B cell (primary cell): ENCODE measurements at regions not wholly inside any gene's neighbourhood (a gene's known extent, or its start where the extent isn't known, plus 50 kb on each side); places are given as distances from the start of the nearest gene placed in this dataset.

Experiments used
- ATAC-seq: fragments of 200-7000 bp; cut with Tn5 transposase; one replicate; pipeline ENCODE4 v1.10.0; 2021; ENCODE audit warnings: low read depth, mild to moderate bottlenecking, moderate number of reproducible peaks, moderate library complexity
- CTCF ChIA-PET: fragments of 350-600 bp; sonication (Branson Sonifier 250); formaldehyde crosslinking; loops from one replicate; lab custom pipeline; 2021; ENCODE audit warnings: antibody characterized with exemption, inconsistent platforms; lab: Charles Lee
- POLR2A ChIA-PET: fragments of 350-600 bp; sonication (Branson Sonifier 250); formaldehyde crosslinking; loops from one replicate; lab custom pipeline; 2021; ENCODE audit warnings: antibody characterized with exemption; lab: Charles Lee
- DNase-seq: peaks from one replicate; pipeline ENCODE4 v3.0.0; 2013
- H2AFZ ChIP-seq: 2 replicates; pipeline ENCODE4 v1.6.1; 2012; ENCODE audit warnings: mild to moderate bottlenecking, low read depth, low read length; ENCODE audit not compliant: insufficient read depth, poor library complexity, severe bottlenecking
- H3K27ac ChIP-seq, 2 donors: 1 replicate in 1 of 2; 2 replicates in 1 of 2; pipeline ENCODE4 v1.5.1; 2012 to 2013; ENCODE audit warnings: low read length in 2 of 2, mild to moderate bottlenecking in 2 of 2, moderate library complexity in 1 of 2
- H3K27me3 ChIP-seq, 4 experiments: fragments of 200-600 bp in 1 of 4; sonication (generic) in 1 of 4; replicated peaks in 1 of 4; 1 replicate in 2 of 4; 2 replicates in 2 of 4; pipeline versions ENCODE4 v1.6.1 to v1.7.0; 2013 to 2016; ENCODE audit warnings: low read length in 3 of 4, mild to moderate bottlenecking in 2 of 4, mixed read lengths in 1 of 4, moderate library complexity in 1 of 4; ENCODE audit not compliant: insufficient read depth in 4 of 4, control insufficient read depth in 3 of 4; ENCODE audit errors: control extremely low read depth in 1 of 4
- H3K36me3 ChIP-seq, 2 experiments: replicated peaks in 1 of 2; 1 replicate in 1 of 2; 2 replicates in 1 of 2; pipeline versions ENCODE4 v1.6.1 to v1.7.1; 2013; ENCODE audit warnings: low read length in 1 of 2; ENCODE audit not compliant: insufficient read depth in 2 of 2, control insufficient read depth in 1 of 2; ENCODE audit errors: control extremely low read depth in 1 of 2, extremely low read depth in 1 of 2
- H3K4me1 ChIP-seq, 2 donors: fragments of 200-600 bp in 1 of 2; sonication (generic) in 1 of 2; 1 replicate in 1 of 2; 2 replicates in 1 of 2; pipeline versions ENCODE4 v1.5.1 to v1.6.1; 2013 to 2017; ENCODE audit warnings: low read length in 2 of 2; ENCODE audit not compliant: control insufficient read depth in 2 of 2, insufficient read depth in 2 of 2
- H3K4me2 ChIP-seq: replicated peaks from 2 replicates; pipeline ENCODE3; 2012; ENCODE audit warnings: mild to moderate bottlenecking, low read depth, low read length; ENCODE audit not compliant: poor library complexity, severe bottlenecking
- H3K4me3 ChIP-seq, 5 experiments: fragments of 200-600 bp in 1 of 5; sonication (generic) in 1 of 5; 1 replicate in 3 of 5; 2 replicates in 2 of 5; pipeline versions ENCODE4 v1.5.1 to v1.7.0; 2011 to 2016; ENCODE audit warnings: low read length in 4 of 5, mild to moderate bottlenecking in 4 of 5, low read depth in 2 of 5, control low read depth in 1 of 5, moderate library complexity in 1 of 5; ENCODE audit not compliant: insufficient read depth in 1 of 5; ENCODE audit errors: control extremely low read depth in 1 of 5, extremely low read depth in 1 of 5
- H3K79me2 ChIP-seq: fragments of 200-600 bp; sonication (generic); one replicate; pipeline ENCODE4 v1.6.0; 2016; ENCODE audit warnings: low read length; ENCODE audit not compliant: control insufficient read depth, insufficient read depth
- H3K9ac ChIP-seq: fragments of 200-600 bp; sonication (generic); 2 replicates; pipeline ENCODE4 v1.6.1; 2017; ENCODE audit warnings: mild to moderate bottlenecking, low read length, moderate library complexity
- H3K9me3 ChIP-seq, 3 donors: one replicate each; pipeline versions ENCODE4 v1.6.1 to v1.7.1; 2013; ENCODE audit warnings: low read length in 2 of 3; ENCODE audit not compliant: control insufficient read depth in 2 of 3, insufficient read depth in 1 of 3; ENCODE audit errors: control extremely low read depth in 1 of 3
- H4K20me1 ChIP-seq: 2 replicates; pipeline ENCODE4 v1.6.0; 2012; ENCODE audit warnings: mild to moderate bottlenecking, low read length; ENCODE audit not compliant: insufficient read depth, control insufficient read depth, poor library complexity, severe bottlenecking
- H3K27ac Mint-ChIP-seq: one replicate; pipeline ENCODE4 v1.8.0; 2021; ENCODE audit warnings: mixed read lengths
- H3K27me3 Mint-ChIP-seq: one replicate; pipeline ENCODE4 v1.8.0; 2021; ENCODE audit warnings: mixed read lengths
- H3K4me1 Mint-ChIP-seq: one replicate; pipeline ENCODE4 v1.8.0; 2021; ENCODE audit warnings: mixed read lengths
- H3K4me3 Mint-ChIP-seq: one replicate; pipeline ENCODE4 v1.8.0; 2021; ENCODE audit warnings: mixed read lengths
- H3K9me3 Mint-ChIP-seq: one replicate; pipeline ENCODE4 v1.8.0; 2022; ENCODE audit warnings: mixed read lengths; ENCODE audit not compliant: insufficient read depth
- EZH2 ChIP-seq: IDR thresholded peaks from 2 replicates; pipeline ENCODE4 v1.6.1; 2012; ENCODE audit warnings: borderline replicate concordance, low read depth, mild to moderate bottlenecking, moderate library complexity, low read length; ENCODE audit not compliant: insufficient read depth, poor library complexity, severe bottlenecking
- WGBS: methylation state at CpG from one replicate; pipeline ENCODE4 v1.1.5; 2013; ENCODE audit warnings: missing lambda C conversion rate; ENCODE audit not compliant: insufficient coverage; 5-methylcytosine and 5-hydroxymethylcytosine counted together
- intact Hi-C: fragments of 100-400 bp; cut with micrococcal nuclease; formaldehyde crosslinking; loops from one replicate; pipeline ENCODE4 v1.10.0; 2022
- TF ChIP-seq, protein P1 (sequence below): fragments of 200-600 bp; IDR thresholded peaks from one replicate; pipeline ENCODE4 v1.8.0; 2022; ENCODE audit warnings: antibody characterized with exemption, mild to moderate bottlenecking

DNA sequence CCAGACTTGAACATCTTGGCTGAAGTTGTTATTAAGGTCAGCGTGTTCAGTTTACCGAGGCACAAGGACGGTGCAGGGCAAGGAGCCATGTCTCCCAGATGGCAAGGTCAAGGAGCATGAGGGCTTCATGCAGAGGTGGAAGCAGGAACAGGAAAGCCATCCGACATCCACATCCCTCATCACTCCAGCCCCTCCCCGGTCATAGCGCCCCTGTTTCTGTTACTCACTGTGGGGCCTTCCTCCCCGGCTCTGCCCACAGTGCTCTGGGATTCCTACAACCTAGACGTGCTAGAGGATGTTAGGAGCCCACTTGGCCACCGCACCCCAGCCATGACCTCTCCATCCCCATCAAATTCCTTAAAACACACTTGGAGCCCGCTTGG is 146.7 kb downstream of the TTLL2 start:
- no peaks in the 10 kb centered on the region for H4K20me1 ChIP-seq
- ChIA-PET CTCF (no interaction called here), POLR2A (no interaction called here)
- H3K4me1 ChIP-seq: no peaks in the 10 kb centered on the region
- intact Hi-C loops: no loop called here
- H3K27ac Mint-ChIP-seq: no peak overlapping the region
- WGBS: 92% methylated on average over 10 of the region's 10 CpGs
- no peak for TF ChIP-seq EZH2
- TF ChIP-seq, protein P1, sequence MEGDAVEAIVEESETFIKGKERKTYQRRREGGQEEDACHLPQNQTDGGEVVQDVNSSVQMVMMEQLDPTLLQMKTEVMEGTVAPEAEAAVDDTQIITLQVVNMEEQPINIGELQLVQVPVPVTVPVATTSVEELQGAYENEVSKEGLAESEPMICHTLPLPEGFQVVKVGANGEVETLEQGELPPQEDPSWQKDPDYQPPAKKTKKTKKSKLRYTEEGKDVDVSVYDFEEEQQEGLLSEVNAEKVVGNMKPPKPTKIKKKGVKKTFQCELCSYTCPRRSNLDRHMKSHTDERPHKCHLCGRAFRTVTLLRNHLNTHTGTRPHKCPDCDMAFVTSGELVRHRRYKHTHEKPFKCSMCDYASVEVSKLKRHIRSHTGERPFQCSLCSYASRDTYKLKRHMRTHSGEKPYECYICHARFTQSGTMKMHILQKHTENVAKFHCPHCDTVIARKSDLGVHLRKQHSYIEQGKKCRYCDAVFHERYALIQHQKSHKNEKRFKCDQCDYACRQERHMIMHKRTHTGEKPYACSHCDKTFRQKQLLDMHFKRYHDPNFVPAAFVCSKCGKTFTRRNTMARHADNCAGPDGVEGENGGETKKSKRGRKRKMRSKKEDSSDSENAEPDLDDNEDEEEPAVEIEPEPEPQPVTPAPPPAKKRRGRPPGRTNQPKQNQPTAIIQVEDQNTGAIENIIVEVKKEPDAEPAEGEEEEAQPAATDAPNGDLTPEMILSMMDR: no peak
- H3K9ac ChIP-seq: no peak overlapping the region
- H3K9me3 ChIP-seq: no peaks in the 10 kb centered on the region
- no peaks in the 10 kb centered on the region for H3K36me3 ChIP-seq
- no peaks in the 10 kb centered on the region for H3K9me3 Mint-ChIP-seq
- H3K27me3 Mint-ChIP-seq: peaks cover 11% of the 10 kb centered on the region
- no peaks in the 10 kb centered on the region for H3K4me1 Mint-ChIP-seq
- ATAC-seq (no peak), DNase-seq (no peak)
- H2AFZ ChIP-seq: no peak overlapping the region
- H3K27me3 ChIP-seq: no peaks in the 10 kb centered on the region
- H3K79me2 ChIP-seq: no peaks in the 10 kb centered on the region
- no peak overlapping the region for H3K27ac ChIP-seq
- no peak overlapping the region for H3K4me2 ChIP-seq
- H3K4me3 ChIP-seq: no peak overlapping the region
- H3K4me3 Mint-ChIP-seq: no peak overlapping the region

DNA sequence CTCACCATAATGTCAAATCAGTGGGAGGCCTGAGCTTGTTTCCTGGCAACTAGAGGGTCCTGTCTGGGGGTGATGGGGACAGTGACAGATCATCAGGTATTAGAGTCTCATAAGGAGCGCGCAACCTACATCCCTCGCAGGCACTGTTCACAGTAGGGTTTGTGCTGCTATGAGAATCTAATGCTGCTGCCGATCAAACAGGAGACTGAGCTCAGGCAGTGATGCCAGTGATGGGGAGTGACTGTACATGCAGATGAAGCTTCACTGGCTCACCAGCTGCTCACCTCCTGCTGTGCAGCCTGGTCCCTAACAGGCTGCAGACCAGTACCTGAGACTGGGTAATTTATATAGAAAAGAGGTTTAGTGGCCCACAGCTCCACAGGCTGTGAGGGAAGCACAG is 147.3 kb downstream of the TTLL2 start:
- Mint-ChIP-seq H3K27me3 (peaks cover 10% of the 10 kb centered on the region), H3K4me1 (no peaks in the 10 kb centered on the region), H3K9me3 (no peaks in the 10 kb centered on the region), H3K27ac (no peak overlapping the region), H3K4me3 (no peak overlapping the region)
- TF ChIP-seq, protein P1: no peak
- no peak for TF ChIP-seq EZH2
- no peak overlapping the region for H3K4me2 ChIP-seq
- H3K4me1 ChIP-seq: no peaks in the 10 kb centered on the region
- WGBS: 100% methylated on average over 4 of the region's 4 CpGs
- no peak overlapping the region for H3K9ac ChIP-seq
- no peak overlapping the region for H3K27ac ChIP-seq
- no peaks in the 10 kb centered on the region for H3K79me2 ChIP-seq
- ATAC-seq: no peak
- no peaks in the 10 kb centered on the region for H4K20me1 ChIP-seq
- no peak overlapping the region for H2AFZ ChIP-seq
- ChIA-PET POLR2A (no interaction called here), CTCF (no interaction called here)
- no peaks in the 10 kb centered on the region for H3K27me3 ChIP-seq
- intact Hi-C loops: no loop called here
- H3K36me3 ChIP-seq: no peaks in the 10 kb centered on the region
- no peaks in the 10 kb centered on the region for H3K9me3 ChIP-seq
- no peak for DNase-seq
- no peak overlapping the region for H3K4me3 ChIP-seq
